Transverse colon (tissue), 4 donors: ENCODE measurements at regions not wholly inside any gene's neighbourhood (a gene's known extent, or its start where the extent isn't known, plus 50 kb on each side); places are given as distances from the start of the nearest gene placed in this dataset.

Experiments
- EP300 ChIP-seq: sonication (generic); formaldehyde crosslinking; IDR thresholded peaks from one replicate; pipeline ENCODE4 v1.6.1; 2017; ENCODE audit warnings: antibody characterized with exemption, low read depth
- POLR2A ChIP-seq: fragments of 450-650 bp; IDR thresholded peaks from one replicate; pipeline ENCODE4 v1.6.1; 2016; ENCODE audit warnings: antibody characterized with exemption, mild to moderate bottlenecking, moderate library complexity
- POLR2AphosphoS5 ChIP-seq, 3 donors: sonication (generic); formaldehyde crosslinking; IDR thresholded peaks; one replicate each; pipeline ENCODE4 v1.6.1; 2016; ENCODE audit warnings: antibody characterized with exemption in 3 of 3
- TF ChIP-seq, protein P1 (sequence below), 5 experiments: fragments of 200-600 bp in 3 of 5; fragments of 450-650 bp in 2 of 5; sonication (generic) in 3 of 5; IDR thresholded peaks; 1 replicate in 2 of 5; 2 replicates in 3 of 5; pipeline ENCODE4 v1.5.1; 2016 to 2017; ENCODE audit warnings: antibody characterized with exemption in 5 of 5, inconsistent platforms in 3 of 5, mild to moderate bottlenecking in 2 of 5, moderate library complexity in 1 of 5

DNA sequence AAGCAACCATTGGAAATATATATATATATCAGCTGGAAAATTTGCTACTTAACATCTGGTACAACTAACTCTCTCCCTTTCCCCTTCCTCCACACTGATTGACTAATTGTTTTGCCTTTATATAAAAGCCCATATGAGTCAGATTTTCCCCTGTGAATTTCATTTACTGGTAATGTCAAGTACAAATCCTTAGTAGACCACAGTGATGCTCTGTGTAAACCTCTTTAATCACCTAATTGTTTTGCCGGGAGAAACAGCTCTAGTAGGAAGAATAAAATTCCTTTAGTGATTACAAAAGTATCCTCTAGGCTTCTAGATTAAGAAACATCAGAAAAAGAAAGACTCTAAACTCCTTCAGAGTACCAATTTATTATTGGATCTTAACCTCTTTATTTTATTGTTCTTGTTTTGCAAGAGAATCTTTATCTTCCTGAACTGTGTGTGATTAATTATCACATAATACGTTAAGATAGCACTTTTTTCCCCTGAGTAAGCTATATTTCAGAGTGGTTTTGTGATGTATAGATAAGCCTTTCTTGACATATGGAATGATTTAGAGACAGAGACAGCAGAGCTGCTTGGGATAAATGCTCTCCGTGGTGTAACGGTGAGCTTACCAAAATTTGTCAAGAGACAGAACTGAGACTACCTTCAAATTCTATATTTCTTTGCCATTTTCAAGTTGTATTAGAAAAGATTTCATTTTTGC lies 1606.4 kb upstream of the TENM3 start:
- TF ChIP-seq, protein P1, sequence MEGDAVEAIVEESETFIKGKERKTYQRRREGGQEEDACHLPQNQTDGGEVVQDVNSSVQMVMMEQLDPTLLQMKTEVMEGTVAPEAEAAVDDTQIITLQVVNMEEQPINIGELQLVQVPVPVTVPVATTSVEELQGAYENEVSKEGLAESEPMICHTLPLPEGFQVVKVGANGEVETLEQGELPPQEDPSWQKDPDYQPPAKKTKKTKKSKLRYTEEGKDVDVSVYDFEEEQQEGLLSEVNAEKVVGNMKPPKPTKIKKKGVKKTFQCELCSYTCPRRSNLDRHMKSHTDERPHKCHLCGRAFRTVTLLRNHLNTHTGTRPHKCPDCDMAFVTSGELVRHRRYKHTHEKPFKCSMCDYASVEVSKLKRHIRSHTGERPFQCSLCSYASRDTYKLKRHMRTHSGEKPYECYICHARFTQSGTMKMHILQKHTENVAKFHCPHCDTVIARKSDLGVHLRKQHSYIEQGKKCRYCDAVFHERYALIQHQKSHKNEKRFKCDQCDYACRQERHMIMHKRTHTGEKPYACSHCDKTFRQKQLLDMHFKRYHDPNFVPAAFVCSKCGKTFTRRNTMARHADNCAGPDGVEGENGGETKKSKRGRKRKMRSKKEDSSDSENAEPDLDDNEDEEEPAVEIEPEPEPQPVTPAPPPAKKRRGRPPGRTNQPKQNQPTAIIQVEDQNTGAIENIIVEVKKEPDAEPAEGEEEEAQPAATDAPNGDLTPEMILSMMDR (IDR thresholded peaks at IDR 0.05) = no peak
- TF ChIP-seq EP300 (no peak), POLR2A (no peak), POLR2AphosphoS5 (IDR thresholded peaks at IDR 0.05) (no peak)
